PC-3 (cell line): ENCODE measurements at regions not wholly inside any gene's neighbourhood (a gene's known extent, or its start where the extent isn't known, plus 50 kb on each side); places are given as distances from the start of the nearest gene placed in this dataset.

Source experiments
- EZH2phosphoT487 ChIP-seq: fragments of 300-600 bp; sonication (generic); IDR thresholded peaks from 2 replicates; pipeline ENCODE4 v1.6.1; 2018; ENCODE audit warnings: mild to moderate bottlenecking, antibody characterized with exemption, low read length, borderline replicate concordance
- TF ChIP-seq, protein P1 (sequence below): fragments of 300-600 bp; sonication (generic); conservative IDR thresholded peaks from 2 replicates; pipeline ENCODE4 v1.5.1; 2017; ENCODE audit warnings: antibody characterized with exemption, low read depth, mild to moderate bottlenecking, low read length

- TF ChIP-seq, protein P1, sequence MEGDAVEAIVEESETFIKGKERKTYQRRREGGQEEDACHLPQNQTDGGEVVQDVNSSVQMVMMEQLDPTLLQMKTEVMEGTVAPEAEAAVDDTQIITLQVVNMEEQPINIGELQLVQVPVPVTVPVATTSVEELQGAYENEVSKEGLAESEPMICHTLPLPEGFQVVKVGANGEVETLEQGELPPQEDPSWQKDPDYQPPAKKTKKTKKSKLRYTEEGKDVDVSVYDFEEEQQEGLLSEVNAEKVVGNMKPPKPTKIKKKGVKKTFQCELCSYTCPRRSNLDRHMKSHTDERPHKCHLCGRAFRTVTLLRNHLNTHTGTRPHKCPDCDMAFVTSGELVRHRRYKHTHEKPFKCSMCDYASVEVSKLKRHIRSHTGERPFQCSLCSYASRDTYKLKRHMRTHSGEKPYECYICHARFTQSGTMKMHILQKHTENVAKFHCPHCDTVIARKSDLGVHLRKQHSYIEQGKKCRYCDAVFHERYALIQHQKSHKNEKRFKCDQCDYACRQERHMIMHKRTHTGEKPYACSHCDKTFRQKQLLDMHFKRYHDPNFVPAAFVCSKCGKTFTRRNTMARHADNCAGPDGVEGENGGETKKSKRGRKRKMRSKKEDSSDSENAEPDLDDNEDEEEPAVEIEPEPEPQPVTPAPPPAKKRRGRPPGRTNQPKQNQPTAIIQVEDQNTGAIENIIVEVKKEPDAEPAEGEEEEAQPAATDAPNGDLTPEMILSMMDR, result no peak
- TF ChIP-seq EZH2phosphoT487, result no peak
Measured at GRCh38 chr15:77731945-77732344, 99.2 kb upstream of the LINGO1 start.
